ENCODE measurements at regions not wholly inside any gene's neighbourhood (a gene's known extent, or its start where the extent isn't known, plus 50 kb on each side); places are given as distances from the start of the nearest gene placed in this dataset.

GRCh38 chr7:46450886-46451285 is 529.8 kb upstream of the IGFBP3 start:
- no peak for TF ChIP-seq JUND (IDR thresholded peaks at IDR 0.05; ENCODE audit: low read length)
- no peak for TF ChIP-seq SIN3A (conservative IDR thresholded peaks at IDR 0.05 in 1 of 2, IDR thresholded peaks at IDR 0.05 in 1 of 2; ENCODE audit: low read depth in 1 of 2, low read length in 2 of 2)
- no peak for TF ChIP-seq POLR2A (IDR thresholded peaks at IDR 0.05; ENCODE audit: control extremely low read depth in 1 of 2, low read depth in 2 of 2, low read length in 2 of 2)

All from H1 (cell line).